GM18505 (cell line): ENCODE measurements at regions not wholly inside any gene's neighbourhood (a gene's known extent, or its start where the extent isn't known, plus 50 kb on each side); places are given as distances from the start of the nearest gene placed in this dataset.

Source experiments
- ATAC-seq: cut with Tn5 transposase; IDR thresholded peaks from one replicate; pipeline ENCODE4 v1.9.1; 2021; ENCODE audit not compliant: unreplicated experiment
- POLR2A ChIP-seq: IDR thresholded peaks from 4 replicates; pipeline ENCODE4 v1.6.1; 2011; ENCODE audit warnings: borderline replicate concordance; ENCODE audit not compliant: insufficient read depth, insufficient read length; ENCODE audit errors: extremely low read depth

DNA sequence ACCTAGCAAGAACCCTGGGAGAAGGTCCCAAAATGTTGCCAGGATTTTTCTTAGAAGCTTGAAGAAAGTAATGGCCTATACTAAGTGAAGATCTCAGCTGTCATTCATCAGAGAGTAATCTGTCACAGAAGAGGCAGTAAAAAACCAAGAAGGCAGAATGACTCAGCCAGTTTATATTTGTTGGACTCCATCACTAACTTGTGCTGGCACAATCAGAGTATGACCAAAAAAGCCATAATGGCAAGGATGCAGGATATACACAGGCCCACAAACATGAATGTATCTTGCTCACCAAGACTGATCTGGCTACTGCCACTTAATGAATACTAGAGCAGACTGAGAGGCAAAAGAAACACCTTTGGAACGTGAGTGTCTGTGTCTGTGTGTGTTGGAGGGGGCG is 104.0 kb upstream of the POU5F2 start:
- ATAC-seq: no peak
- no peak for TF ChIP-seq POLR2A

GRCh38 chr5:93831449-93831848 is 90.0 kb upstream of the POU5F2 start:
- no peak for ATAC-seq
- TF ChIP-seq POLR2A: no peak

GRCh38 chr5:93830893-93831292 is 89.5 kb upstream of the POU5F2 start:
- TF ChIP-seq POLR2A: no peak

GRCh38 chr5:93829346-93829745 is 87.9 kb upstream of the POU5F2 start:
- ATAC-seq: no peak
- no peak for TF ChIP-seq POLR2A

More at GRCh38 chr5:93830893-93831292, 89.5 kb upstream of the POU5F2 start:
- ATAC-seq: no peak

DNA sequence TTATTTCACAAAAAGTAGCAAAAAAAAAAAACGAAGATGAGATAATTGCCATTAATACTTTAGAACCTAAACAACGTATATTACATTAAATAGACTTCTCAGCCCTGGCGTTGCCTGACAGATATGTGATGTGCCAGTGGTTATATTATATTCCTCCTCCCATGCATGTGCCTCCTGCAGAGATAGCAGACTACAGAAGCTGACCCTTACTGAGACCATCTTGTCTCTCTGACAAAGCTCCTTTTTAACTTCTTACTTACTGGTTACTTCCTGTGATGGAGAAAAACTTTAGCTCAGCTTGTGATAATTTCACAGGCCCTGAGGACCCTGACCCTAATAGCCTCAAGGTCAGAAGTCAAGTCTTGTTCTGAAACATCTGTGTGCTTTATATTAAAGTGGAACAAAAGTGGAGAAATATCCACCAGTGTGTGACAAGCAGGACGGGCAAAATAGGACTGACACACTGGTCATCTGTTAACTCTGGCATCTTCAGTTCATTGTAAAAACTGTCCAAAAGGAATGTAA is 80.6 kb upstream of the POU5F2 start:
- ATAC-seq: no peak
- TF ChIP-seq POLR2A: no peak

DNA sequence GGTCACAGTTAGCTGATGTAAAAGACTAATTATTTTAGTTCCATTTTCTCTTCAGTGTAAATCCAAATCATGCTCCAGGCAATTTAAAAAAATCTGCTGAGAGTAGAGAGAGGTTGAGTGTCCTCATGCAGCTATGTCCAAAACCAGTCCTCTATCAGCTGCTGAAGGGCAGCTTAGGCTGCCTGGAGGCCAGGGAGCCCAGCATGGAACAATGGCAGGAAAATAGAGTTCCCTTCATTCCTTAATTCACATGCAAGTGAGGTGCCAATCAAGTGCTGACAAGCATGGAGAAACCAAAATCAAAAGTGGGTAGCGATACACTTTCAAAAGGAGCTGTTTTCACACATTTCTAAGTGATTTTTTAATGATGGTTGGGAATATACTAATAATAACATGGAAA is 78.3 kb upstream of the POU5F2 start:
- no peak for TF ChIP-seq POLR2A
- no peak for ATAC-seq

DNA sequence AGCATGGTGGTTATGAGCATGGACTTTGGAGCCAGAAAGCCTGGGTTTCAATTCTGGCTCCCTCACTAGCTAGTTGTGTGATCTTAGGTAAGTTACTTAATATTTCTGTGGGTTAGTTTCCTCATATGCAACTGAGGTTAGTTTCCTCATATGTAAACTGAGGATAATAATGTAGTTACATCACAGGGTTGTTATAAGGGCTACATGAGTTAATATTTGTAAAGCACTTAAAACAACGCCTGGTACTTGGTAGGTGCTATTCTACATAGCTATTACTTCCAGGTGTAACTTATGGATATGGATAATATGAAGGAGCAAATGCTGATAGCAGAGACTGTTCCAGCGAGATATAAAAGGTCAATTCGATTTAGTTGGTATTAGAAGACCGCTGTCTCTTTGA is 69.4 kb upstream of the POU5F2 start:
- no peak for ATAC-seq
- TF ChIP-seq POLR2A: no peak

DNA sequence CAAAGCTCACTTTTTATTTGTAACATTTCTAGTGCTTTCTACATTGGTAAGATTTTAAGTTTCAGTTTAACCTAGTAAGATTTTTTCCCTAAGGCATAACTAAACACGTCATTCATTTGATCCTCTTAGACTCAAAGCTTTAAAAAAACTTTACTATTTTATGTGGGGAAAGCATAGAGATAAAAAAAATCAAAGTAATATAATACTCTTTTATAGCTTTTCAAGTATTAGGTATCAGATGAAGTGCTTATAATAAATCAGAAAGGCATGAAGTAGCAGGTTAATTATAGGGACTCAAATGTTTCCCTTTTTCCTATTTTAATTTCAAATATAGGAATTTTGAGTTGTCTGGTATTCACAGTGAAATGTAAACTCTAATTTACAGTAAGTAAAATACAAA is 68.0 kb upstream of the POU5F2 start:
- ATAC-seq: no peak
- TF ChIP-seq POLR2A: no peak

GRCh38 chr5:93807846-93808245 is 66.4 kb upstream of the POU5F2 start:
- TF ChIP-seq POLR2A: no peak
- no peak for ATAC-seq

- TF ChIP-seq POLR2A: no peak
- ATAC-seq: no peak
These were observed 64.4 kb upstream of the POU5F2 start for GRCh38 chr5:93805616-93806379.

- no peak for TF ChIP-seq POLR2A
- ATAC-seq: no peak
These were observed 59.8 kb upstream of the POU5F2 start for GRCh38 chr5:93800988-93801811.

DNA sequence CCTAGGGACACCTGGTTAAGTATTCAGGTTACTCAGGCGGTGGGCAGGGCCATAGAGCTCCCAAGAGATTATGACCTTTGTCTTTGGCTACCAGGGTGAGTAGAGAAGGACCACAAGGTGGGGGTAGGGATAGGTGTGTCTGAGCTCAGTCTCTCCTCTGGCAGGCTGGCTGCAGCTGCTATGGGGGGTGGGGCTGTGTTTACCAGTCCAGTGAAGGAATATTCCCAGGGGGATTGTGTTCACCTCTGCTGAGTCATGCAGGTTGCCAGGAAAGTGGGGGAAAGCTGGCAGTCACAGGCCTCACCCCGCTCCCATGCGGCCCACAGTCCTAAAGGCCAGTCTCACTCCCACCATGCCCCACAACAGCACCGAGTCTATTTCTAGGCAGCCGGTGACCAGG is 53.6 kb upstream of the POU5F2 start:
- ATAC-seq: no peak
- TF ChIP-seq POLR2A: no peak

DNA sequence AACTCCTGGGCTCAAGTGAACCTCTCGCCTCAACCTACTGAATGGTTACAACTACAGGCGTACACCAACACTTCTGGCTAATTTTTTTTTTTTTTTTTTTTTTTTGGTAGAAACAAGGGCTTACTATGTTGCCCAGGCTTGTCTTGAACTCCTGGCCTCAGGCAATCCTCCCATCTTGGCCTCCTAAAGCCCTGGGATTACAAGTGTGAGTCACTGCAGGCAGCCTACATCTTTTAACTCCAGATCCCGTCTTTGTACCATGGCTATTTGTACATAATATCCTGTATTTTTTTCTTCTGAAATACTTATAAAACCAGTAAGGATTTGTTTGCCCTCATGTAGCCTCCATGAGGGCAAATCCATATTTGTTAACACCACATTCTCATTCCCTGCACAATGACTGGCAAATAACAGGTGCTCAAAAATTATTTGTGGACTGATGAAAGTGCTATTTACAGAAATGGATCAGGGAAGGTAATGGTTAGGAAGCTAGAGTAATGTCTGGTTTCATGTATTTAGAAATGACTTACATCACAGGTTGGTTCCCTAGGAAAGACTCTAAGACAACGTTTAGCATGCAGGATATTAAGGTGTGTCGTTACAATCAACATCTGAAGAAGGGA is 51.9 kb upstream of the POU5F2 start:
- no peak for TF ChIP-seq POLR2A
- ATAC-seq: no peak
